Stimulated activated CD4-positive, alpha-beta T cell treated with anti-CD3 and anti-CD28 coated beads, Interleukin-2, amount 100 ng/mL, for 4 hours (primary cell): ENCODE measurements at regions not wholly inside any gene's neighbourhood (a gene's known extent, or its start where the extent isn't known, plus 50 kb on each side); places are given as distances from the start of the nearest gene placed in this dataset.
"Not testable (repeated sequence)": the region's sequence is repeated elsewhere in the genome, so short reads cannot be mapped to it uniquely, and the experiment has no call there.

ENCODE experiments used
- DNase-seq: peaks from one replicate; pipeline ENCODE4 v3.0.0-alpha.2; 2020; ENCODE audit warnings: low read depth

- no peak for DNase-seq
Measured at GRCh38 chr6:12516070-12516469, 200.5 kb upstream of the PHACTR1 start.

DNA sequence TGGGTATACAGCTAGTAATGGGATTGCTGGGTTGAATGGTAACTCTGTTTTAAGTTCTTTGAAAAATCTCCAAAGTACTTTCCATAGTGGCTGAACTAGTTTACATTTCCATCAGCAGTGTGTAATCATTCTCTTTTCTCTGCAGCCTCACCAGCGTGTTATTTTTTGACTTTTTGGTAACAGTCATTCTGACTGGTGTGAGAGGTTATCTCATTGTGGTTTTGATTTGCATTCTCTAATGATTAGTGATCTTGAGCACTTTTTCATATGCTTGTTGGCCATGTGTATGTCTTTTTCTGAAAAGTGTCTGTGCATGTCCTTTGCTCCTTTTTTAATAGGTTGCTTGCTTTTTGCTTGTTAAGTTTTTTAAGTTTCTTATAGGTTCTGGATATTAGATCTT, 194.2 kb upstream of the PHACTR1 start:
- DNase-seq: no peak

- DNase-seq: no peak
Measured at GRCh38 chr6:12523726-12524125, 192.8 kb upstream of the PHACTR1 start.

- DNase-seq: no peak
Measured at GRCh38 chr6:12525276-12525675, 191.3 kb upstream of the PHACTR1 start.

GRCh38 chr6:12527339-12527738, 189.2 kb upstream of the PHACTR1 start:
- no peak for DNase-seq

DNA sequence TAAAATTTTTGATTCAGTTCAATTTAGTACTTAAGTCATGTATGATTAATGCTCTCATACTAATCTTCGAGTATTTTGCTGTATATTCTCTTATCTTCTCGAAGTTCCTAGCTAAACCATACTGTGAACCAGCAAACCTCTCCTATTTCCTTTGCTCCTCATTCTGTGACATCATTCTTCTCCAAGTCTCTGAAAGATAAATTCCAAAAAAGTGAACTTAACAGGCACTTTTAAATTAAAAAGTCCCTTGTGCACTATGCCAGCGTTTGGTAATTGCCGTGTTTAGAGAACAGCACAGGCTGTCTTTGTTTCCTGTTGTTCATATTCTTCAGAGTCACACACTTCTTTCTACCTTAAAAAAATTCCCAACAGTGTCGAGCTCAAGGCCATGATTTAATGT, 188.4 kb upstream of the PHACTR1 start:
- DNase-seq: no peak

DNA sequence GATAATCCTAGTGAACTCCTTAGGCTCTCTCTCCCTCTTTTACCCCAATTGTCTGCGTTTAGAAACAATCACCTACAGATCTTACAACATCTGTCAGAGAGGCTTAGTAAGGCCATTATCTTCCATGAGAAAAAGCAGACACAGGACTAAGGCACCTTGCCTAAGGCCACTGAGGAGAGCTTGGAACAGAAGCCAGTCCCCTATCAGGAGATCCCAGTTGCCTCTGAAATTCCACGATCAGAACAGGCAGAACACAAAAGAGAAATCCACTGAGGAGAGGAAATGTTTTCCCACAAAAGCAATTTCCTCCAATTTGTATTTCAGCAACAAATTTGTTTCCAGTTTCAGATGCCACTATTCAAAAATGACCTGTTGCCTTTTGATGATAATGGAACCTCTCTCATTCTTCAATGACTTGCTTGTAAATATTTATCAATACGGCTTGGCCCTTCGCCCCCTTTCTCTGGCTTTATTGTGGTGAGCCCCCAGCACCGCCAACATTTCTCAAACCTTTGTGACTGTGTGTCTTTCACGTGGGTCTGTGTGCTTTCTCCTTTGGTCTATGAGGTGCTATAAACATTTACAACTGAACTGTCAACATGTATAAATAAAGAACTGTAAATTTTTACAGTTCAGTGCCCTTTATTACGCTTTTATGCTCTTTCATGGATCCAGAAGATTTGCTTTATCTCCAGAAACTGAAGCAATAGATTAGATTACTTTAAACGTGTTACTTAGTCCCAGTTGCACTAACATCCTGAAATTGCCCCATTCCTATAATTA, 187.8 kb upstream of the PHACTR1 start:
- DNase-seq: no peak

- DNase-seq: no peak
Measured at GRCh38 chr6:12529364-12530019, 187.1 kb upstream of the PHACTR1 start.

GRCh38 chr6:12530345-12530744, 186.2 kb upstream of the PHACTR1 start:
- DNase-seq: no peak

DNA sequence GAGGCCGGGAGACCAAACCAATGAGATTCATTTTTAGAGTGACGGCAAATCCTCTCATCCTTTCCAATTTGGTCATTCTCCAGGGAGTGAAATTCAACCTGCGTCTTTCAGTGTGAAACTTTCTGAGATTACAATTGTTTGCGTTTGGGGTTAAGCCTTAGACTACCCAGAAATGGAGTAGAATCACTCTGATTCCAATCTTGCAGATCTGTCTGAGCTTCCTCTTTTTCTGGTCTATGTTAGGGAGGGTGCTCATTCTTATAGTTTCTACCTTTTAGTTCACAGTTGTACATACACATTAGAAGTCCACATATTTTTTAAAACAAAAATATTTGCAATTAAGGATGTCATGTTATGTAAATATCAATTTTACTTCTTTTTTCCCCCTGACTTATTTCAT, 183.0 kb upstream of the PHACTR1 start:
- no peak for DNase-seq

GRCh38 chr6:12534069-12534853, 182.3 kb upstream of the PHACTR1 start:
- no peak for DNase-seq

- no peak for DNase-seq
Measured at GRCh38 chr6:12535586-12536314, 180.8 kb upstream of the PHACTR1 start.

DNA sequence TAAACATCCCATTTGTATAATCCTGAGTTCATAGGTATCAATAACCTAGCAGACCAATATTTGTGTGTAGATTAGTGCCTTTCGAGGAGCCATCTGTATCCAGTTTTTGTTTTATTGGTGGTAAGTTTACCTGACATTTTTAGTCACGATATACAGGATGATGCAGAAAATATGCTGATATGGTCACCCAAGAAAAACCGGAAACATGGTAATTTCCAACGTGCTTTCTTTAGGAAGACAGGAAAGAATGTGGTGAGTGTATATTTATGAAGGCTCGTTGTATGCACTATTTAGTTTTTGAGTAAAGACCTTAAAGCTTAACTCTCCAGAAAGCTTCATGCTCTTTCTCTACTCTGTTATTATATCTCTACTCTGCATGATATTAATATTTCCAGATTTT, 180.2 kb upstream of the PHACTR1 start:
- no peak for DNase-seq

DNA sequence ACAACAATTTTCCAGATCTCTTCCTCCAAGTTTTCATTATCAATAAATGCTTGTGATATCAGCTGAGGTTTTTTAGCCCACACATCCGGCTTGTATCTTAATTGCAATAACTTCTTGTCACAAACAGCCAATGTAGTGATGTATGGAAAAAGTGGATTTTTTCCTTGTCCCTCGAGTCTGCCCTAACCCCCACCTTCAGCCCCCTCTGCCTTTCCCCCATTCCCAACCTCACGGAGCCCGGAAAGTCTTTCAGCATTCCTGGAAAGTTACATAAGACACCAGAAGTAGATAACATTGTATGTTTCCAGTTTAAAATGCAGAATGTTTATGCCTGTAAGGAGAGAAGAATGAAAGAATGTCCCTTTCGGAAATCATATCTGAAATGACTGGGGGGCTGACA, 179.2 kb upstream of the PHACTR1 start:
- no peak for DNase-seq

GRCh38 chr6:12538881-12539357, 177.6 kb upstream of the PHACTR1 start:
- DNase-seq: no peak

GRCh38 chr6:12542319-12543115, 174.1 kb upstream of the PHACTR1 start:
- DNase-seq: not testable (repeated sequence)

DNA sequence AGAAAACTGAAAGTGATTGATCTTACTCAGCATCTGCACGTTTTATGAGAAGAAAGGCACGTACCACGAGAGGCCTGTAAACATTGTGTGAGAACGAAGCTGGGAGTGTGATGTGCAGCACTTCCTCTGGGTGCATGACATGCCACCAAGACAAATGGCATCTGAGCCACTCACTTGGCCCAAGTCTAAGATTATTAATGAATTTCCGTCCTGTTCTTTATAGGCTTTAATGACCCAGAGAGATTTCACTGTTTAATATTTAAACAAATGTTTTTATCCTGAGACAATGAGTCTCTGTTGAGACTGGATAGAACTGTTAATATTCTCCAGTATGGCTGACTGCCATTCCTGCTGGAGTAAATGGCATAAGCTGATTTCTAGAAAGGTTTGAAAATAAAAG, 172.6 kb upstream of the PHACTR1 start:
- no peak for DNase-seq

DNA sequence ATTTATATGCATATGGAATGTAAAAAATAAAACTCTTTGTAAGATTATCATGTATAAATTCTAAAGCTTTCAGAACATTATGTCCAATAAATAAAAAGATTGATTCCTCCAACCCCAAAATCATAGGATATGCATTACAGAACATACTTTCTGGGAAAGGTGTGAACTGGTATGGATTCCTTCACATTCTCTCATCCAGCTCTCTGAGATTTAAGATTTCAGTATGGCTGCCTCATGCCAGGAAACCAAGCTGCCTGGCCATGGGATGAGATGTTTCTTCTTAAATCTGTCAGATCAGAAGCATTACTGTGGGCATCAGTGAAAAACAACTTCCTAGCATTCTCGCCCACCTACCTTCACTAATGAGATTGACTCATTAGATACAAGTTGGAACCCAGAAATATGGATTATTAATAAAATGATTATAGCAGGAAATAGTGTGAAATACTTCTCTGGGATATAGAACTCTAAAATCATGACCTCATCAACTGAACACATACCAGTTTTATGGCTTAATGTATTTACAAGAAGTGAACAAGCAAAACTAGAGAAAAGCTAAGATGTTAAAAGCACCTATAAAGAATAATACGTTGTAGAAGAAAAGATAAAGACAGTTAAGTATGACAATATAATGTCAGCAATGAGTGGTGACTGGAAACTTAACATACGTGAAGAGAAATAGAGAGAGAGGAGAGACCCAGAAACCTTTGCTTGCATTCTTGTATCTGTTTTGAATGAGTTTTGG, 171.6 kb upstream of the PHACTR1 start:
- no peak for DNase-seq

- no peak for DNase-seq
Measured at GRCh38 chr6:12545619-12546409, 170.8 kb upstream of the PHACTR1 start.
